22Rv1 (cell line): ENCODE measurements at regions not wholly inside any gene's neighbourhood (a gene's known extent, or its start where the extent isn't known, plus 50 kb on each side); places are given as distances from the start of the nearest gene placed in this dataset.
A peak's percentile ranks its signal among the peaks of the same experiment; 100 is the strongest.

Experiments used
- H3K27ac ChIP-seq: fragments of 450-650 bp; 2 replicates; pipeline ENCODE4 v1.5.1; 2017
- ZFX ChIP-seq: fragments of 450-650 bp; IDR thresholded peaks from 2 replicates; pipeline ENCODE4 v1.6.1; 2017; ENCODE audit warnings: antibody characterized with exemption, borderline replicate concordance
- TF ChIP-seq, protein P1 (sequence below): fragments of 450-650 bp; IDR thresholded peaks from 2 replicates; pipeline ENCODE4 v1.5.1; 2017; ENCODE audit warnings: mild to moderate bottlenecking

DNA sequence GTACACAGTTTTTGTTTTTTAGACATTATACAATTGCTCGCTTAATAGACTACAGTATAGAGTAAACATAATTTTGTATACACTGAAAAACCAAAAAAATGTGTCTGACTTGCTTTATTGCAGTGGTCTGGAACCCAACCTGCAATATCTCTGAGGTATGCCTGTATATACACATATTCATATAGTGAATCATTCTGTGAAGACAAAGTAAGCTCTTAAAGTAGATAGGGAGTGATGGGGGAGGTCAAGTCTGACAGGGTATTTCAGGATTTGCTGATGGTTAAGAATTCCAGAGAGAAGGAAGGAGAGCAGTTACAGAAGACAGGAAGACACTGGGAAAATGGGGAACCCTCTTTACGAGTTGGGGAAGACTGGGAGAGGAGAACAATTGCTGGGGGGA, 417.9 kb downstream of the CD109 start:
- no peak overlapping the region for H3K27ac ChIP-seq
- TF ChIP-seq, protein P1, sequence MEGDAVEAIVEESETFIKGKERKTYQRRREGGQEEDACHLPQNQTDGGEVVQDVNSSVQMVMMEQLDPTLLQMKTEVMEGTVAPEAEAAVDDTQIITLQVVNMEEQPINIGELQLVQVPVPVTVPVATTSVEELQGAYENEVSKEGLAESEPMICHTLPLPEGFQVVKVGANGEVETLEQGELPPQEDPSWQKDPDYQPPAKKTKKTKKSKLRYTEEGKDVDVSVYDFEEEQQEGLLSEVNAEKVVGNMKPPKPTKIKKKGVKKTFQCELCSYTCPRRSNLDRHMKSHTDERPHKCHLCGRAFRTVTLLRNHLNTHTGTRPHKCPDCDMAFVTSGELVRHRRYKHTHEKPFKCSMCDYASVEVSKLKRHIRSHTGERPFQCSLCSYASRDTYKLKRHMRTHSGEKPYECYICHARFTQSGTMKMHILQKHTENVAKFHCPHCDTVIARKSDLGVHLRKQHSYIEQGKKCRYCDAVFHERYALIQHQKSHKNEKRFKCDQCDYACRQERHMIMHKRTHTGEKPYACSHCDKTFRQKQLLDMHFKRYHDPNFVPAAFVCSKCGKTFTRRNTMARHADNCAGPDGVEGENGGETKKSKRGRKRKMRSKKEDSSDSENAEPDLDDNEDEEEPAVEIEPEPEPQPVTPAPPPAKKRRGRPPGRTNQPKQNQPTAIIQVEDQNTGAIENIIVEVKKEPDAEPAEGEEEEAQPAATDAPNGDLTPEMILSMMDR: no peak
- TF ChIP-seq ZFX: no peak

DNA sequence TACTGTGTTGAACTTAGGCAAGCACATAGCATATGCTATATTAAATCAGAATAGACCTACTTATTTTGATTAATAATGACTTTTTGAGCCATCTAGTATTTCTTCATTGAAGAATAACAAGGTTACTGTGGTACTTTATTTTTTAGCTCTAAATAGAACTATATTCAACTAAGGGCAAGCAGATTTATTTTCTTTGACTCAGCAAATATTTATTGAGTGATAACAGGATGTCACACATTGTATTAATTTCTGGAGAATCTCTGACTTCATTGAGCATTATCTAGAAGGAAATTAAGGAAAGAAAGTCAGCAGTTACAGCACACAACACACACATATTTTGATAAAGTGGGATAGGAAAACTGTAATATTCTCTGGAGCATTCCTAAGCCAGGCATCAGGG, 407.4 kb downstream of the CD109 start:
- TF ChIP-seq, protein P1: no peak
- no peak for TF ChIP-seq ZFX
- no peak overlapping the region for H3K27ac ChIP-seq

DNA sequence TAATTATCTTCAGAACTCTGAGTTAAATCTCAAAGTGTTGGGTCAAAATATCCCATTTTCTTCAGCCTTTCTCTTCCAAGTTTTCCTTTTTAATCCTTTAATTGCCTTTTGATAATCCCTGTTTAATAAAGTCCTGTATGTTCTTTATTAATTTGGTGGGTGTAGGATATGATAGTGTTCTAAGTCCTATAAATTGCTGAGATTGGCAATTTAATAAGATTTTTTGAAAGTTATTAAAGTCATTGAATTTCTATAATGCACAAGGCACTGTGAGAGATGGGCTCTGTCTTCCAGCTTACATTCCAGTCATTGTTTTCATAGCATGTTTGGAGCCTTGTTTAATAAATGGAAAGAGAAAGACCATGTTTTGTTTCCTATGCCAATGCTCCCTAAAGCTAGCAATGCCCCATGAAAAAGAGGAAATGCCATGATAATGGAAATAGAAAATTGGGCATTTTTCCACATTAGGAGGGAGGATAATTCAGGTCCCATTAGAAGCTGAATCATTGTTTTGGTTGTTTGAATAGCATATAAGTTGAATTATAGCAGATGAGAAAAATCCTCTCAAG, 404.8 kb downstream of the CD109 start:
- TF ChIP-seq, protein P1: no peak
- no peak for TF ChIP-seq ZFX
- no peak overlapping the region for H3K27ac ChIP-seq

DNA sequence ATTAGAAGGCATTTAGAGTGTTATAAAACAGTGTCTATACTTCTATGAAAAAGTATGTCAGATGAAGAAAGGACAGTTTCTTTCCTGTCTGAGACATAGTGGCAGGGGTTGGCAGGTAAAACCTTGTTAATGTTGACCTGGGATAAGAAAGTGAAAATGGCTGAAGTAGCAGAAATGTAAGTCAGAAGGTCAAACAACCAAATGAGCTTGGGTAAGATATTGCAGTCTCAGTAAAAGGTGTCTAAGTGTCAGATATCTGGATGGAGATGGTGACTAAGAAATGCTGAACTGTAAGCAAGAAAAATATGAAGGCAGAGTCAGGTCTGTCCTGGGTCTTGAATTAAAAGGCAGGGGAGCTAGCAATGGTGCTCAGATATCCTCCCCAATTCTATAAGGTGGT, 400.3 kb downstream of the CD109 start:
- no peak overlapping the region for H3K27ac ChIP-seq
- TF ChIP-seq, protein P1: no peak
- TF ChIP-seq ZFX: no peak

DNA sequence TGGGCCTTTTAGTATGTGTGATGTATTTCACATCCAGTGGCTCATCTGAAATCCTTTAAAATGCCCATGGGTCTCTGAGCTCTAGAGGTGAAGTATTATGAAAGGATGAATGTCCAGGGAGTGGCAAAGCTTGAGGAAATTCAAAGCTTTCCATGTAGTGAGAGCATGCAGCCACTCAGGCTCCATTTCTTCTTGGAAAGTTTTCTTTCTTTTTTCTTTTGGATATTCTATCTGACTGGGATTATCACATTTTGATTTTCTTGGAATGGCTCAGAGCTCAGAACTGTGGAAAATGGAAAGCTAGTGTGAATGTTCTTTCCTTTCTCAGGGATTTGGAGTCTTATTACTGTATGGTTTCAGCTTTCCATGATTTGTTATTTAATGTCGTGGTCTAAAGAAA, 397.4 kb downstream of the CD109 start:
- no peak overlapping the region for H3K27ac ChIP-seq
- TF ChIP-seq ZFX: no peak
- TF ChIP-seq, protein P1: no peak

DNA sequence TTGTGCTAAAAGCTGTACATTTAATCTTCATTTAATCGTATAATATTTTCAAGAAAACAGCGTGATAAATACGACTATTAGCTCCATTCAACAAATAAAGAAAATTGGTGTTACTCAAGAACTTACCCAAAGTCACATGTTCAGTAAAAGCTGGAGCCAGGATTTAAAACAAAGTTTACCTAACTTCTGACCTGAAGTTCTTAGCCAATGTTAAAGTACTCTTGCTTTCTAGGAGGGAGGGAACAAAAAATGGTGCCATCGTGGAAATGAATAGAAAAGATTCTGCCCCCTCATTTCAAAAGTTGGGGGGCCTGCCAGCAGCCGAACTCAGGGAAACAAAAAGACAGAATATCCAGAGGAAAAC, 395.8 kb downstream of the CD109 start:
- no peak for TF ChIP-seq ZFX
- TF ChIP-seq, protein P1: no peak
- no peak overlapping the region for H3K27ac ChIP-seq

DNA sequence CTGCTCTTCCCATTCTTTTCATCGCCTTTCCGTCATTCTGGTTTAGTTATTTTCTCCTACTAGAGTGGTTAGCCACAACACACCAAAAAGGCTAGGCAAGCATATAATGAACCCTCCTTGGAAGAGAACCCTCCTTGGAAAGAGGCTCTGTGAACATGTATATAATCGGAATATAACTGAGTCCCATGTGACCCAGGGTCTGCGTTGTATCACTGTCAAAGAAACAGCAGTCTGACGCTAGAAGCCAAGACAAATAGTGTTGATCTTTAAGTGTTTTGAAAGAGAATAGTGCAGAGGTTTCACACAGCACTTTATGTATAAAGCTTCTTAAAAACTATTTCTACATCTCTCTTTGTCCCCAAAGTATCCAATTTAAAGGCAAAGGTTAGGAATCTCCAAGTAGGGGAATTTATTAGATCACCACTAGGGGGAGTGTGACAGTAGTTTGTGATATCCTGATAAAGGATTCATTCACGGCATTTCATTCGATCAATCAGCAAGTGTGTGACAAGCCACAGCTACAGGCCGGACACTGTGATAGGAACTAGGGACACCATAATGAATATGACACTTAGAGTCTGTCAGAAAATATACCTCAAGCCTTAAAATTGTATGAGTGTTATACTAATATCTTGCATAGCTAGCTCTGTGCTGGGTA, 395.3 kb downstream of the CD109 start:
- no peak for TF ChIP-seq ZFX
- TF ChIP-seq, protein P1: peak; percentile 88
- no peak overlapping the region for H3K27ac ChIP-seq
